ENCODE measurements at regions not wholly inside any gene's neighbourhood (a gene's known extent, or its start where the extent isn't known, plus 50 kb on each side); places are given as distances from the start of the nearest gene placed in this dataset.

DNA sequence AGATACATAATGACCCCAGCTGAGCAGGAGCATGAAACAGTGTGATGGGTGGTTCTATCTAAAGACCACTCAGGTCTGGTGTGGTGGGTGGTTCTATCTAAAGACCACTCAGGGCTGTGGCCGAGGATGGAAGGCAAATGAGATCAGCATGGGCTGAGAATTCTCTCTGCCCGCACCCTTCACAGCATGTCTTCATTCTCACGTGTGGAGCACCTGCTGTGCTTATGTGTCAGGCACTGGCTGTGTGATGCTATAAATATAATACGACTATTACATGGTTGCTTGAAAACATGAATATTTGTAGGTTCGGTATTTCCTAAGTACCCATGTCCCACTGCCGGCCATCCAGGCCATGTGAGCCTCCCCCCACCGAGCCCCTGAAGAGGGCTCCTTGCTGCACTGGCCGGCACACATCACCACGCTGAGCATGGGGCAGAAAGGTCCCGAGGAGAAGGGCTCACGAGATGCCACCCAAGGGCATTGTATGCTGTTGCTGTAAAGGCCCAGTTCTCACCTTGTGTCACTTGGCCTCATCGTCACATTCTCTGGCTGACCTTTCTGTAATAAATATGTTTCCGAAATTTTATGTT is 810.2 kb downstream of the UQCRFS1 start:
- no peak for TF ChIP-seq POLR2A (IDR thresholded peaks at IDR 0.05; ENCODE audit: extremely low read depth, insufficient read length)
- TF ChIP-seq, protein P1, sequence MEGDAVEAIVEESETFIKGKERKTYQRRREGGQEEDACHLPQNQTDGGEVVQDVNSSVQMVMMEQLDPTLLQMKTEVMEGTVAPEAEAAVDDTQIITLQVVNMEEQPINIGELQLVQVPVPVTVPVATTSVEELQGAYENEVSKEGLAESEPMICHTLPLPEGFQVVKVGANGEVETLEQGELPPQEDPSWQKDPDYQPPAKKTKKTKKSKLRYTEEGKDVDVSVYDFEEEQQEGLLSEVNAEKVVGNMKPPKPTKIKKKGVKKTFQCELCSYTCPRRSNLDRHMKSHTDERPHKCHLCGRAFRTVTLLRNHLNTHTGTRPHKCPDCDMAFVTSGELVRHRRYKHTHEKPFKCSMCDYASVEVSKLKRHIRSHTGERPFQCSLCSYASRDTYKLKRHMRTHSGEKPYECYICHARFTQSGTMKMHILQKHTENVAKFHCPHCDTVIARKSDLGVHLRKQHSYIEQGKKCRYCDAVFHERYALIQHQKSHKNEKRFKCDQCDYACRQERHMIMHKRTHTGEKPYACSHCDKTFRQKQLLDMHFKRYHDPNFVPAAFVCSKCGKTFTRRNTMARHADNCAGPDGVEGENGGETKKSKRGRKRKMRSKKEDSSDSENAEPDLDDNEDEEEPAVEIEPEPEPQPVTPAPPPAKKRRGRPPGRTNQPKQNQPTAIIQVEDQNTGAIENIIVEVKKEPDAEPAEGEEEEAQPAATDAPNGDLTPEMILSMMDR (IDR thresholded peaks at IDR 0.05; ENCODE audit: low read depth, low read length): no peak
- no peak for TF ChIP-seq MYC (IDR thresholded peaks at IDR 0.05; ENCODE audit: low read depth, low read length)
- TF ChIP-seq, protein P2, sequence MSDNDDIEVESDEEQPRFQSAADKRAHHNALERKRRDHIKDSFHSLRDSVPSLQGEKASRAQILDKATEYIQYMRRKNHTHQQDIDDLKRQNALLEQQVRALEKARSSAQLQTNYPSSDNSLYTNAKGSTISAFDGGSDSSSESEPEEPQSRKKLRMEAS (IDR thresholded peaks at IDR 0.05; ENCODE audit: low read depth, low read length): no peak
